ENCODE measurements at regions not wholly inside any gene's neighbourhood (a gene's known extent, or its start where the extent isn't known, plus 50 kb on each side); places are given as distances from the start of the nearest gene placed in this dataset.

DNA sequence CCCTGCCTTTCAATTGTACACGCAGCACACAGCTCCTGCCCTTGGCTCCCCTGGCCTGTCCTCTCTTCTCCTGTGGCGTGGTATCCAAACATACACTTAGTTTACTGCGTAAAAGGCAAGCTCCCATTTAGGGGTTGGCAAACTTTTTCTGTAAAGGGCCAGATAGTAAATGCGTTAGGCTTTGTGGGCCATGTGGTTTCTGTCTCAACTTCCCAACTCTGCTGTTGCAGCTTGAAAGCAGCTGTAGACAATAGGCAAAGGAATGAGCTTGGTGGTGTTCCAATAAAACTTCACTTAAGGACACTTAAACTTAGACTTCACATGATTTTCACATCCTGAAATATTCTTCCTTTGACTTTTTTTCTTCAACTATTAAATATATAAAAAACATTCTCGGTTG lies 63.3 kb downstream of the RHOU start:
- H3K4me3 Mint-ChIP-seq: no peak overlapping the region
- H3K27ac Mint-ChIP-seq: peak overlapping the region in 1 of 7 donors; percentile 19
- Histone ChIP-seq H3K27me3 (ENCODE audit: control insufficient read depth in 2 of 2, insufficient read depth in 2 of 2, low read length in 2 of 2) (no peaks in the 10 kb centered on the region), H4K20me1 (ENCODE audit: insufficient read depth, low read length) (no peaks in the 10 kb centered on the region), H3K4me1 (ENCODE audit: control insufficient read depth in 1 of 2, insufficient read depth in 2 of 2, low read length in 2 of 2) (peaks cover 19 to 26% of the 10 kb centered on the region in 2 donors), H2AFZ (ENCODE audit: insufficient read depth, low read depth, low read length, poor library complexity, severe bottlenecking) (no peak overlapping the region), H3K4me2 (replicated peaks; ENCODE audit: extremely low read depth, low read length, poor library complexity, severe bottlenecking) (no peak overlapping the region), H3K27ac (ENCODE audit: low read depth in 1 of 2, low read length in 2 of 2) (no peak overlapping the region), H3K9ac (ENCODE audit: insufficient read depth, low read length, poor library complexity, severe bottlenecking) (no peak overlapping the region), H3K9me3 (replicated peaks in 1 of 2; ENCODE audit: control insufficient read depth in 1 of 2, insufficient read depth in 1 of 2, low read length in 2 of 2) (peaks cover 0 to 4% of the 10 kb centered on the region in 2 donors), H3K79me2 (ENCODE audit: insufficient read depth, low read length) (no peaks in the 10 kb centered on the region), H3K36me3 (replicated peaks in 1 of 2; ENCODE audit: control insufficient read depth in 1 of 2, insufficient read depth in 2 of 2, low read length in 2 of 2) (no peaks in the 10 kb centered on the region), H3K4me3 (replicated peaks in 1 of 3; ENCODE audit: low read depth in 2 of 3, low read length in 3 of 3) (no peak overlapping the region)
- peaks cover 0 to 3% (median 0%) of the 10 kb centered on the region in 3 donors for H3K27me3 Mint-ChIP-seq (ENCODE audit: low read depth in 3 of 3)
- H3K9me3 Mint-ChIP-seq: peaks cover 9 to 33% (median 17%) of the 10 kb centered on the region in 7 donors
- H3K36me3 Mint-ChIP-seq: peaks cover 0 to 2% of the 10 kb centered on the region in 2 donors
- DNase-seq: no peak
- intact Hi-C loops (cut with micrococcal nuclease): no loop called here
- TF ChIP-seq CTCF (IDR thresholded peaks at IDR 0.05): no peak
- peaks cover 28% of the 10 kb centered on the region for H3K4me1 Mint-ChIP-seq
- no CpG with 5 or more reads among the region's 5 CpGs for WGBS (ENCODE audit: insufficient coverage)

DNA sequence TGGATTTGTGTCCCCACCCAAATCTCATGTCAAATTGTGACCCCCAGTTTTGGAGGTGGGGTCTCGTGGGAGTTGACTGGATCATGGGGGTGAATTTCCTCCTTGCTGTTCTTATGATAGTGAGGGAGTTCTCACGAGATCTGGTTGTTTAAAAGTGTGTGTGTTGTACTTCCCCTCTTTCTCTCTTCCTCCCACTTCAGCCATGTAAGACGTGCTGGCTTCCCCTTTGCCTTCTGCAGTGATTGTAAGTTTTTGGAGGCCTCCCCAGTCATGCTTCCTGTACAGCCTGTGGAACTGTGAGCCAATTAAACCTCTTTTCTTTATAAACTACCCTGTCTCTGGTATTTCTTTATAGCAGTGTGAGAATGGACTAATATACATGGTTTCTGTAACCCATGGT lies 64.6 kb downstream of the RHOU start:
- Mint-ChIP-seq H3K4me1 (peaks cover 32% of the 10 kb centered on the region), H3K4me3 (no peak overlapping the region), H3K9me3 (peaks cover 9 to 33% (median 17%) of the 10 kb centered on the region in 7 donors), H3K27ac (peak overlapping the region; percentile 64 to 85 (median 72)), H3K27me3 (ENCODE audit: low read depth in 3 of 3) (peaks cover 0 to 7% (median 0%) of the 10 kb centered on the region in 3 donors), H3K36me3 (peaks cover 0 to 2% of the 10 kb centered on the region in 2 donors)
- Histone ChIP-seq H3K9ac (ENCODE audit: insufficient read depth, low read length, poor library complexity, severe bottlenecking) (no peak overlapping the region), H3K4me2 (replicated peaks; ENCODE audit: extremely low read depth, low read length, poor library complexity, severe bottlenecking) (no peak overlapping the region), H3K79me2 (ENCODE audit: insufficient read depth, low read length) (no peaks in the 10 kb centered on the region), H4K20me1 (ENCODE audit: insufficient read depth, low read length) (no peaks in the 10 kb centered on the region), H3K4me1 (ENCODE audit: control insufficient read depth in 1 of 2, insufficient read depth in 2 of 2, low read length in 2 of 2) (peaks cover 19 to 26% of the 10 kb centered on the region in 2 donors), H3K36me3 (replicated peaks in 1 of 2; ENCODE audit: control insufficient read depth in 1 of 2, insufficient read depth in 2 of 2, low read length in 2 of 2) (no peaks in the 10 kb centered on the region), H3K9me3 (replicated peaks in 1 of 2; ENCODE audit: control insufficient read depth in 1 of 2, insufficient read depth in 1 of 2, low read length in 2 of 2) (peaks cover 0 to 4% of the 10 kb centered on the region in 2 donors), H3K27me3 (ENCODE audit: control insufficient read depth in 2 of 2, insufficient read depth in 2 of 2, low read length in 2 of 2) (no peaks in the 10 kb centered on the region), H3K4me3 (replicated peaks in 1 of 3; ENCODE audit: low read depth in 2 of 3, low read length in 3 of 3) (peak overlapping the region in 1 of 3 experiments; percentile 12), H2AFZ (ENCODE audit: insufficient read depth, low read depth, low read length, poor library complexity, severe bottlenecking) (peak overlapping the region; percentile 5), H3K27ac (ENCODE audit: low read depth in 1 of 2, low read length in 2 of 2) (peak overlapping the region; percentile 23 to 78)
- no CpG with 5 or more reads among the region's 3 CpGs for WGBS (ENCODE audit: insufficient coverage)
- intact Hi-C loops (cut with micrococcal nuclease): no loop called here
- no peak for TF ChIP-seq CTCF (IDR thresholded peaks at IDR 0.05)
- peak; percentile 63 to 73 (median 69) for DNase-seq

All from CD14-positive monocyte (primary cell).